Activated T-cell treated with anti-CD3 and anti-CD28 coated beads for 24 hours (primary cell): ENCODE measurements at regions not wholly inside any gene's neighbourhood (a gene's known extent, or its start where the extent isn't known, plus 50 kb on each side); places are given as distances from the start of the nearest gene placed in this dataset.

Experiments
- DNase-seq: peaks from one replicate; pipeline ENCODE4 v3.0.0-alpha.2; 2020; ENCODE audit warnings: low read depth

GRCh38 chr10:47104786-47105385, 193.7 kb downstream of the PTPN20 start:
- DNase-seq, result no peak

DNA sequence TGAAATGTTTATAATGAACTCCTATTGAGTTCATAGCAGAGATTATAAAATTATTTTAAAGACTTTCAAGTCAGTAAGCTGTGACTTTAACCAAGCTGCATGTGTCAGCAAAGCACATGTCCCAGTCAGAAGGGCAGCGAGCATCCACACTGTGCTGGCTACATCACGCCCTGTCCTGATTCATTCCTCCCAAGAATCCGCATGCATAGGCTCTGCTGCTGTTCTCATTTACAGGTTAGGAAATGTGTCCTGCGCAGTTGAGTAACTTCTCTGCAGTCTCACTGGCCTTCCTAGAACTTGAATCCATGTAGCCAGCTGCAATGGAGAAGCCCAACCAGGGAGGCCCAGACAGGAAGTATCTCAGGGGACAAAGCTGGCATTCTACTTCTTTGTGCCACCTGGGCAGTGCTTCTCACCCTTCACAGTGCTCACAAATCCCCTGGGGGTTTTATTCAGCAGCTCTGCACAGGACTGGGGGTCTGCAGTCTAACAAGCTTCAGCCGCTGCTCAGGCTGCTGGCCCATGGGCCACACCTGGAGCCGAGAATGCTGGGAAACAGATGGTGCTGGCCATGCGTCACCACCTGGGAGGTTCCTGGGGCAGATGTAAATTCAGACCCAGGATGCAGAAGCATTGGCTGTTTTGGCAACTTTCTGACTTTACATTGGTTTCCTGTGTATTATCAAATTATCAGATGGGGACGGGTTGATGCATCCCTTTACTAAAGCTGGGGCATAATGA, 192.8 kb upstream of the GDF10 start:
- no peak for DNase-seq

GRCh38 chr10:47109906-47110305, 190.1 kb upstream of the GDF10 start:
- DNase-seq, result no peak

DNA sequence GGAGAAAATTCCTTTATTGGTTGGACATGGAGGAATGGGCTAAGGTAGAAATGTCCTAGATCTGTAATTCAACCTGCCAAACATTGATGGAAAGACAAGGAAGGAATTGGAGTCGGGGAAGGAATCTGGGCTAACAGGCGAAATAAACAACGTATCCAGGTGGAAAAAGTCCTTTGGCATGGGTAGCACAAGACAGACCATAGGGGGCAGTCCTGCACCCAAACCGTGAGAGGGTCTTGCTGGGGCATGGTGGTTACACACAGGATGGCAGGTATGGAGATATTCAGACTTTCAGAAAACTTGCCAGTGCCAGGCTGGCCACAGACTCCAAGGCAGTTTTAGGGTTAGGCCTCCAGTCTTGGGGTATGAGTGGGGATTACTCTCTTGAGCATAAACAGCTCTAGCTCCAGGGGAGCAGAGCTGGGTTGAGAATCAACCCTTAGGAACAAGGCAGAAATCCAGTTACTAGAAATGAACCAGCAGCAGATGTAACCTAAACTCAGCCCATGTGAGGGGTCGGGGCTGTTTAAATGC, 188.6 kb upstream of the GDF10 start:
- no peak for DNase-seq

GRCh38 chr10:47112612-47113011, 187.4 kb upstream of the GDF10 start:
- no peak for DNase-seq

- DNase-seq, result no peak
Measured at GRCh38 chr10:47113907-47114500, 186.0 kb upstream of the GDF10 start.

DNA sequence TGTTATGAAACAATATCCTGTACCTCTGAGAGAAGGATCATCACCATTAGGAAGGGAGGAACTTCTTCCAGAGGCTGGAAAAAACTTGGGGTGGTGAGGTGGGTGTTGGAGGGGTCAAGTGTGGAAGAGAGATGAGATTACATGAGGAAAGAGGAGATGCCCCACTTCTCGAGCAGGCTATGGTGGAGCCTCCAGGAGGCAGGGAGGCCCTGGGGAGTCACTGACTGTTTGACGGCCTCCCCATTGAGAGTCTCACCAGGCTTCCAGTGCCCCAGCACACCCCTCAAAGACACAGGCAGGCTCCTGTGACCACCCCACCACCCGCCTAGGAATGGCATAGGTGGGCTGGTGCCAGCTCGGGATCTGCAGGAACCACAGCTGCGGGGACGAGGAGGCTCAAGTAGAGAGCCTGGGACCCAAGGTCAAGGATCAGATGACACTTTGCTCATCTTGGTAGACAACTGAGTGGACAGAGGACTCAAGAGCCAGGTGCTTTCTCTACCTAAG, 185.3 kb upstream of the GDF10 start:
- no peak for DNase-seq

GRCh38 chr10:47115322-47115721, 184.7 kb upstream of the GDF10 start:
- no peak for DNase-seq

DNA sequence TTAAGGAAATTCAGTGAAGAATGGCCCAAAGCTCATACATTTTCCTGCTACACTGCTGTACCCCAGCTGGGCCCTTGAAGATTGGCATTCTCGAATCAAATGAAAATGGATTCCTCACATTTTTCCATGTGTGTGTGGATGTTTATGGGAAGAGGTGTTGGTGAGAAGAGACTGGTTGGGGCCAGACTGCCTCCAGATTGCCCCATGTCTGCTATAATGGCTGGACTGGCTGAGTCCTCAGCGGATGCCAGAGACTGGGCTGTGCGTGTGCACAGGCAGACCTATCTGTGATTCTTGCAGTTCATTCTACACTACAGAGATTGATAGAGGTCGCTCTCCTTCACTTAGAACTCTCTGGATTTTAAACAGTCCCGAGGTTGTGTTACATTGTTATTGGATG, 183.6 kb upstream of the GDF10 start:
- no peak for DNase-seq

- DNase-seq, result no peak
Measured at GRCh38 chr10:47118326-47118725, 181.7 kb upstream of the GDF10 start.

- DNase-seq, result no peak
Measured at GRCh38 chr10:47121336-47121735, 178.7 kb upstream of the GDF10 start.

GRCh38 chr10:47123716-47124288, 176.2 kb upstream of the GDF10 start:
- no peak for DNase-seq

DNA sequence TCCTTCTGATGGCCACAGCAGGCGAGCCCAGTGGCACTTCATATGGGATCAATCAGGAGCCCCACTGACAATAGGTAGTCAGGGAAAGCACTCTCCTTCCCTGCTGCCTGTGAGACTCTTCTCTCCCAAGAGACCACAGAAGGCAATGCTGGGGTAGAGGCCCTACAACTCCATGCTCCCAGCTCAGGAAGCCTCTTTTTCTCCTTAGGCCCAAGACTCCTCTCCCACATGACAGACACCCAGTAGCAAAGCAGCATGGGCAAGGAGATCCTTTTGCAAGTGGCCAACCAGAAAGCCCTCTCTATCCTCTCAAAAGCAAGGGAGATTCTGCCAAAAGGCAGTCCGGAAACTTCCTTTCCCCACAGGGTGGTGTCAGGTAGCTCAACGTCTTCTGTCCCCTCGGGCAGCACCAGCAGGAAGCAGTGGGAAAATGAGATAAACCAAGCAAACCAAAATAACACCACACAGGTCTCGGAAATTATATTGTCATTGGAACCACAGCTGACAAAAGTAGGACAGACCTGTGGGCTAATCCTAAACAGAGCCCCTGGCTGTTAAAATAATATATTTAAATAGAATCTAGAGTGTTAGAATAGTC, 172.7 kb upstream of the GDF10 start:
- no peak for DNase-seq

GRCh38 chr10:47130491-47130890, 169.5 kb upstream of the GDF10 start:
- no peak for DNase-seq

DNA sequence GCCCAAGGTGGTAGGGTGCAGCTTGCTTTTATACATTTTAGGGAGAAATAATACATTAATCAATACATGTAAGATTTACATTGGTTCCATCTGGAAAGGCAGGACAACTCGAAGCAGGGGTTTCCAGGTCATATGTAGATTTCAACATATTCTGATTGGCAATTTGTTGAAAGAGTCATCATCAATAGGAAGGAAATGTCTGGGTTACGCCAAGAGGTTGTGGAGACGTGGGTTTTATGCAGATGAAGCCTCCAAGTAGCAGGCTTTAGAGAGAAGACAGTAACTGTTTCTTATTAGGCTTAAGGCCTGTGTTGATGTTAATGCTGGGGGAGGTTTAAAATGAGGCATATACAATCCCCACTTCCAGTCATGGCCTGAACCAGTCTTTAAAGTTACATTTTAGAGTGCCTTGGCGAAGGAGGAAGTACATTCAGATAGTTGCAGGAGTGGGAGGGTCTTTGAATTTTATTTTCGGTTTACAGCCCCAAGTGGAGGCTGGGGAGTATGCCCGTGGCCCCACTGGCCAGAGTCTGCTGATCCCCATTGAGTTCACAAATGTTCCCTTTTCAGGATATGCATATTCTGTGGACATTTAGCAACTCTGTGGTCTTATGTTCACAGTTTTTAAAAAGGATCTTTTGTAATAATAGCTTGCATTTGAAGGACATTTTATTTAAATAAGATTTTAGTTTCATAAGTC, 166.0 kb upstream of the GDF10 start:
- DNase-seq, result no peak

DNA sequence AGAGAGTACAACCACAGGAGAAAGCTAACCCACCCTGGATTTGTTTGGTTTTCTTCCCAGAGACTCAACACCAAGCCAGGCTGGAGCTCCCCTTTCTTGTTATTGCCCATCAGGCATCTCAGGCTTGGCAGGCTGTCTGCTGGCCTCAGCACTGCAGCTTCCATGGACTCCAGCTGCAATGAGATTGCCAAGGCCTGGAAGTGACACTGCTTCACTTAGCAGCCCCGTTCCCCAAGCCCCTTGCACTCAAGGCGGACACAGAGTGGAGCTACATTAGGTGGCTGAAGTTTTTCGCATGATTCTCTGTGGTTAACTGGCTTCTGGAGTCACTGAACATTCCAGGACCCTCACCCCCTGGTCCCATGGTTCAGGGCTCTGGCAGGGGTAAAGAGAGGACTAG, 163.1 kb upstream of the GDF10 start:
- DNase-seq, result no peak

DNA sequence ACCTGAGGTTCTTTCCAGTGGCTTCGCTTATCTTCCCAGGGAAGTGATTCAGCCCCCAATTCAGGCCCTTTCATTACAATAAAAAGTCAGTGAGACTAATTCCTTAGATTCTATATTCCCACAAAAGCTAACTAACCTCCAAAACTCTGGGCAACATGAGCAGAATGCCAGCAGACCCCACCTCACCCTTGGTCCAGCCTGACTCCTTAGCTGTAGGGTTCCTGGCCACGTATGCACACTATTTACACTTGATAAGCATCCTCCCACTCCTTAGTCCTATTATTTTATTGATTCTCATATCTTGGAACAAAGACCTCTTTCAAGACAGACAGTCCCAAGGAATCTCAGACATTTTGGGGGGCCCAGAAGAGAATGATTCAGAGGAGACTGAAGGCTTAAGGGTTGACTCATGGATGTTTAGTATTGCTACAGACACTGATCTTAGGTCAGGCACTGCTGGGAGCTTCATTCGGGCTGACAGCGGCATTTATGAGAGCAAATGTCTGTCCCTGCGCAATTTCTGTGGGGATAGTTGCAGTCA, 162.6 kb upstream of the GDF10 start:
- DNase-seq, result no peak

GRCh38 chr10:47139121-47139520, 160.9 kb upstream of the GDF10 start:
- no peak for DNase-seq

DNA sequence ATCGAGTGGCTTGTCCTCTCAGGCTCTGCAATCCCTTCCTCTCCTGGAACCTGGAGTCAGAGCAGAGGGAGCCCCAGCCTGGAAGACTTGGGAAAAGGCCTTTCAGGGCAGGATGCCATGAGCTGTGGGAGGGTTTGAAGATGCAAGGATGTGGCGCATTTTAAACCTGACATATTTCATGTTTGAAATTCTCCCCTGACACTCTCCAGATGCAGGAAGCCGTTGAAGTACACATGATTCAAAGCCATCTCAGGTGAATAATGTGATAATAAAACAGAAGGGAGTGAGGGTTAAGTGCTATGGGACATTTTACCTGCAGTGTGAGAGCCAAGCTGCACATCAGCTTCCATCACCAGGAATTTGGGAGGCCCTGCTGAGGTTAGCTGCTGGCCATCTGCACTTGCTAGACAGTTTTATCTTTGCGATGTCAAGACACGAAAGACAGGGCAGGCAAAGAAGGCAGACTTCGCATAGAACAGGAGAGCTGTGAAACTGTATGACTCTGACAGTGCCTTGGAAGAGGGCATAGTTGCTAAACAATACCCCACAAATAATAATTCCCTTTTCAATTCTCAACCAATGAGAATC, 159.1 kb upstream of the GDF10 start:
- no peak for DNase-seq

- DNase-seq, result no peak
Measured at GRCh38 chr10:47141349-47141748, 158.6 kb upstream of the GDF10 start.

- DNase-seq, result no peak
Measured at GRCh38 chr10:47143072-47143471, 156.9 kb upstream of the GDF10 start.
